DOHH2 (cell line): ENCODE measurements at regions not wholly inside any gene's neighbourhood (a gene's known extent, or its start where the extent isn't known, plus 50 kb on each side); places are given as distances from the start of the nearest gene placed in this dataset.

Experiments
- EZH2phosphoT487 ChIP-seq: fragments of 200-600 bp; sonication (generic); IDR thresholded peaks from 2 replicates; pipeline ENCODE4 v1.6.1; 2017; ENCODE audit warnings: borderline replicate concordance, mild to moderate bottlenecking, antibody characterized with exemption, low read length, moderate library complexity, mixed read lengths
- TF ChIP-seq, protein P1 (sequence below): fragments of 200-600 bp; sonication (generic); IDR thresholded peaks from one replicate; pipeline ENCODE4 v1.5.1; 2014; ENCODE audit warnings: antibody characterized with exemption, mild to moderate bottlenecking, low read depth, low read length; ENCODE audit not compliant: poor library complexity, severe bottlenecking

- TF ChIP-seq, protein P1, sequence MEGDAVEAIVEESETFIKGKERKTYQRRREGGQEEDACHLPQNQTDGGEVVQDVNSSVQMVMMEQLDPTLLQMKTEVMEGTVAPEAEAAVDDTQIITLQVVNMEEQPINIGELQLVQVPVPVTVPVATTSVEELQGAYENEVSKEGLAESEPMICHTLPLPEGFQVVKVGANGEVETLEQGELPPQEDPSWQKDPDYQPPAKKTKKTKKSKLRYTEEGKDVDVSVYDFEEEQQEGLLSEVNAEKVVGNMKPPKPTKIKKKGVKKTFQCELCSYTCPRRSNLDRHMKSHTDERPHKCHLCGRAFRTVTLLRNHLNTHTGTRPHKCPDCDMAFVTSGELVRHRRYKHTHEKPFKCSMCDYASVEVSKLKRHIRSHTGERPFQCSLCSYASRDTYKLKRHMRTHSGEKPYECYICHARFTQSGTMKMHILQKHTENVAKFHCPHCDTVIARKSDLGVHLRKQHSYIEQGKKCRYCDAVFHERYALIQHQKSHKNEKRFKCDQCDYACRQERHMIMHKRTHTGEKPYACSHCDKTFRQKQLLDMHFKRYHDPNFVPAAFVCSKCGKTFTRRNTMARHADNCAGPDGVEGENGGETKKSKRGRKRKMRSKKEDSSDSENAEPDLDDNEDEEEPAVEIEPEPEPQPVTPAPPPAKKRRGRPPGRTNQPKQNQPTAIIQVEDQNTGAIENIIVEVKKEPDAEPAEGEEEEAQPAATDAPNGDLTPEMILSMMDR, result no peak
- no peak for TF ChIP-seq EZH2phosphoT487
Observed at GRCh38 chr11:86149792-86150191, 80.9 kb upstream of the PICALM start.
